ENCODE measurements at regions not wholly inside any gene's neighbourhood (a gene's known extent, or its start where the extent isn't known, plus 50 kb on each side); places are given as distances from the start of the nearest gene placed in this dataset.
"Not testable (repeated sequence)": the region's sequence is repeated elsewhere in the genome, so short reads cannot be mapped to it uniquely, and the experiment has no call there.

DNA sequence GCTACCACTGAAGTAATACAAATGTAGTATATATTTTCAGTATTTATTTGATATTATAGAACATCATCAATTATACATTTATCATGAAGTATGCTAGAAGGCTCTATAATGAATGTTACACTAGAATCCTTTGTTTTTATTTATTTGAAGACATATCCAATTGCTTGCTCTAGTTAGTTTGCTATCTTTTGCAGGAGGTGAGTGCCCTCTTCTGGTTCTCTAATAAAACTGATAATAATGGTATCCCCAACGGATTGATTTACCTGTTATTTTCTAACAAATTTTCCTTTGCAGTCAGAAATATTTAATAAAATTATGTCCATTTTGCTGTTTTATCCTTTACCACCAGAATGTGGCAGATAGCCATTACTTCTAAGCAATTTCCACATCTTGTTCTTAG, 274.3 kb upstream of the TACR3 start:
- ATAC-seq, result no peak

DNA sequence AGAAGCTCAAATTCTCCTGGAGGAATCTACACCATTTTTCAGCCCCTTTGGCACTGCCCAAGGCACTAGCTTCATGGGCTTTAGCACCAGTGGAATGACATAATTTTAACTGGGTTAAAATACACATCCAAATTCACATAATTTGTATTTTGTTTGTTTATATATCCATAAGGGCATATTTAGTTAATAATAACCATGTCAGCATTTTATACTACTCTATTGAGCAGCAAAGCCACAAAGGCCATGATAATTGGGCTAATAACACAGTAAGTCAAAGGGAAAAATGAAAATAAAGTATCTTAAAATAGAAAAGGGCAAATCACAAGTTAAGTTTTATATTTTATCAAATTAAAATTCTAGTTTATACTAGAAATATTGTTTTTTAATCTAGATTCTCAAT, 262.7 kb upstream of the TACR3 start:
- no peak for ATAC-seq

DNA sequence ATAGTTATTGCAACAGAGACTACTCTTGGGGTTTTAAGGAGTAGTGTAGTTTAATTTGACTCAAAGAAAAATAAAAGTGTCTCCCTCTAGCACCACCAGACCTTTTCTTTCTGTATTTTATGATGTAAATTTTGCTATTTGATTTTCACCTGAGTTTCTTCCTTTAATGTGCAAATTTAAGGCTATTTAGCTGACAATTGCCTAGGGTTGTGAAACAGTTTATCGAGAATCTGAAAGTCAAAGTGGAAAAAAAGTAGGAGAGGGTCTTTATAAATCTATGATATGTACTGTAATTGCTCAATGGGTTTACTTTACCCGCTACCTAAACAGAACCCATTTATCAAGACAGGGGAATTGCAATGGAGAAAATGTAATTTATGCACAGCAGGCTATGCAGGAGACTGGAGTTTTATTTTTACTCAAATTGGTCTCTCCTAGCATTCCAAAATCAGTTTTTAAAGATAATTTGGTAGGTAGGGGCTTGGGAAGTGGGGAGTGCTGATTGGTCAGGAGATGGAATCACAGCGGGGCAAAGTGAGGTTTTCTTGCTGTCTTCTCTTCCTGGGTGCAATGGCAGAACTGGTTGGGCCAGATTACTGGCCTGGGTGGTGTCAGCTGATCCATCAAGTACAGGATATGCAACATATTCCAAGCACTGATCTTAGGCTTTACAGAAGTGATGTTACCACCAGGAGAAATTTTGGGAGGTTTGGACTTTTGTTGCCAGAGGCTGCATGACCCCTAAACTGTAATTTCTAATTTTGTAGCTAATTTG, 228.6 kb upstream of the TACR3 start:
- ATAC-seq, result peak; percentile 50

DNA sequence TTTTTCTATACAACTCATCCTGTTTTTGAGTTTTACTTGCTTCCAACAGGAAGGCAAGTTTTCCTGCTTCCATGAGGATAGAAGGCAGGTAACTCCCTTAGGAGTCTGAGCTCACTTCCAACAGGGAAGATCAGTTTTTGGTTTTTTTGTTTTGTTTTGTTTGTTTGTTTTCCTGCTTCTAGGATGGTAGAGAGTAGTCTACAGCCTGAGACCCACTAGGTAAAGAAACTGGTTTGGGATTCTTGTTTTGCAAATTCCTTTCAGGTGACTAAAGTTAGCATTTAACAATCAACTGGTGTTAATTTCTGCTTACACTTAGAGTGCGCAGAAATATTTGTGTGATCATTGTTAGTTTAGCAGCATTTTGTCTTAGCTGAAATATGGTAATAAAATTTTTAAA, 227.8 kb upstream of the TACR3 start:
- ATAC-seq, result no peak

DNA sequence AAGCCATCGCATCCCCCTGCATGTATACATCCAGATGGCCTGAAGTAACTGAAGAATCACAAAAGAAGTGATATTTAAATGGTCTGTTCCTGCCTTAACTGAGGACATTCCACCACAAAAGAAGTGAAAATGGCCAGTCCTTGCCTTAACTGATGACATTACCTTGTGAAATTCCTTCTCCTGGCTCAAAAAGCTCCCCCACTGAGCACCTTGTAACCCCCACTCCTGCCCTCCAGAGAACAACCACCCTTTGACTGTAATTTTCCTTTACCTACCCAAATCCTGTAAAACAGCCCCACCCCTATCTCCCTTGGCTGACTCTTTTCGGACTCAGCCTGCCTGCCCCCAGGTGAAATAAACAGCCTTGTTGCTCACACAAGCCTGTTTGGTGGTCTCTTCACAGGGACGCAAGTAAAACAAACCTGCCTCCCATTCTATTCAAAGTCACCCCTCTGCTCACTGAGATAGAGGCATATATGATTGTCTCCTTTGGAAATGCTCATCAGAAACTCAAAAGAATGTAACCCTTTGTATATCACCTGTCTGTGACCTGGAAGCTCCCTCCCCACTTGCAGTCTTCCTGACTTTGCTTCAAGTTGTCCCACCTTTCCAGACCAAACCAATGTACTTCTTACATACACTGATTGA, 227.0 kb upstream of the TACR3 start:
- ATAC-seq, result not testable (repeated sequence)

DNA sequence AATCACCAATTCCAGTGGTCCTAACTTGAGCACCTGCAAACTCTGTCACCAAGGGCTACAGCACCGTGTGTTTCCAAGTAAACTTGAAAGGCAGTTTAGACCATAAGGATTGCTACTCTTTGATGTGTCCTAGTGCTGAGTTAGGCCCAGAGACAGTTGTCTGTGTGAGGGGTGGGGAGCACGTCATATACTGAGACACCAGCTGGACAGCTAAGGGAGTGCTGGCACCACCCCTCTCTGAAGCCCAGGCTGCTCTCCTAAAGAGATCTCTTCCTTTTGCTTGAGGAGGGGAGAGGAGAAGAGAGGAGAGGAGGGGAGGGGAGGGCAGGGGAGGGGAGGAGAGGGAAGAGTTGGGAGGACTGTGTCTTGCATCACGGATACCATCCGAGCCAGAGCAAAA, 218.7 kb upstream of the TACR3 start:
- no peak for ATAC-seq

DNA sequence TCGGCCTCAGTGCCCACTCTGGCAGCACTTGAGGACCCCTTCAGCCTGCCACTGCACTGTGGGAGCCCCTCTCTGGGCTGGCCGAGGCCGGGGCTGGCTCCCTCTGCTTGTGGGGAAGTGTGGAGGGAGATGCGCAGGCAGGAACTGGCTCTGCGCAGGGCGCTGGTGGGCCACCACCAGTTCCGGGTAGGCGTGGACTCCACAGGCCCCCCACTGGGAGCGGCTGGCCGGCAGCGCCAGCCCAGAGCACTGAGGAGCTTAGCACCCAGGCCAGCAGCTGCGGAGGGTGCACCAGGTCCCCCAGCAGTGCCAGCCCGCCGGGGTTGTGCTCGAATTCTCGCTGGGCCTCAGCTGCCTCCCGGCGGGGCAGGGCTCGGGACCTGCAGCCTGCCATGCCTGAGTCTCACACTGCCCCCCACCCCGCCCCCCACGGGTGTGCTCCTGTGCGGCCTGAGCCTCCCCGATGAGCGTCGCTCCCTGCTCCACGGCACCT, 216.9 kb upstream of the TACR3 start:
- no peak for ATAC-seq

DNA sequence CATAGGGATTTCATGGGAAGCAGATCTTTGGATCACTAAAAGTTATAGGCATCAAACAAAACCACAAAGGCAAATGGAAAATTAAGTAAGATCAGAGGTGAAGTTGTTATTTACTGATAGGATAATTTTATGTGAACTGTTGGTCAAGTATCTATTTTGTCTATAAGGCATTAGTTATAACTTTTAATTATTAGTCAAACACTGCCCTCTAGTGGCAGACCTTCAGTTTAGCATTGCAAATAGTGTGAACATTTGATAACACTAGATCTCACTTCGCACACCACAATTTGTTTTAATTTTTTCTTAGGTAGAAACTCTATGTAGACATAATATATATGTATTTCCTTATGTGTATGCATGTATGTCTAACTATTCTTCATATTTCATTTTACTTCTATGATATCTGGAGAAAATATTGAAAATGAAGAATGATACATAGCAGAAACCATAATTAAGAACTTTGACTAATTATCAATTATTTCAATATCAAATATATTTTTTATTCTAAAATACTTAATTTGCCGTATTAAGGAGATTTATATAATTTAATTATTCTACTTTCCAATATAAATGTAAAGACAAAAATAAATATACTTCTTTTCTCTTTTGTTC, 214.5 kb upstream of the TACR3 start:
- ATAC-seq, result no peak

DNA sequence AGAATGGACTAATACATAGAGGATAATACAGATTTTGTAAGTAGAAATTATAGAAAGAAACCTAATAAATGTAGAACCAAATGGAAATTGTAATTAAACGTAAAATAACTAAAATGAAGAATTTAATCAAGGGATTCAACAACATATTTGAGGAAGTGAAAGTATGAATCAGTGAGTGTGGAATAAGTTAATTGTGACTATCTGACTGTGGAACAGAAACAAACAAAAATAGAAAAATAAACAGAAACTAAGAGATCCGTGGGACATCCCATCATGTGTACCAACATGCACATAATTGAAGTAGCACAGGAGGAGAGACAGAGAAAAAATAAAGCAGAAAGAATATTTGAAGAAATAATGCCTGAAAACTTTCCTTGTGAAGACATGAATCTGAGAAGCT, 208.6 kb upstream of the TACR3 start:
- no peak for ATAC-seq

DNA sequence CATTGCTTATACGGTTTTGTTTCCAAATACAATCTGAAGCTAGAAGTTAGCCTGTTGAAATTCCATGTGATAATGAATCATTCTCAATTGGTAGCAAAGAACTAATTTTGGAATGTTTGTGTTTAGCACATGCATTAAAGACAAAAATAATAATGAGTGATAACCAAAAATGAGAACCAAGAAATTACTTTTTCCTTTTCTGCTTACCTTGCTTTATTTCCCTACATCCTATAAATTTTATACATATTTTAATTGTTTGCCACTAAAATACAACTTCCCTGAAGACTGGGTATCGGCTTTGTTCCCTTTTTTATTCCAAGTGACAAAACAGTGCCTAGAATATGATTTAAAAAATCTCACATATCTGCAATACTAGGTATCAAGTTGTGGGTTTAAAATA, 203.8 kb upstream of the TACR3 start:
- no peak for ATAC-seq

DNA sequence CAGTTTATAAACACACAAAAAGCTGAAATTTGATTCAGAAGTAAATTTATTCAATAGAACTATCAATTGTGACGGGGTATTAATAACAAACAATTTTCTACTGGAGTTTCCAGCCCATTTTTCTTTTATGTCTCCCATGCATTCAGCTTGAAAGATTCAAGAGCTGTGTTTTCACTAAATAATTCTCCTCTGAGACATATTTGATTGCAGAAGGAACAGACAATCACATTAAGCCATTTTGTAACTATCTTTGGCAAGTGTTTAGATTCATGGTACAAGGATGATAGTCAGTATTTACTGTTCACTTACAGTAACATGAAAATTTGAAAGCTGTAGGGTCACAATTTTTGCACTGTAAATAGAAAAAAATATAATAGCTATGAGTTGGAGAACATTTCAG, 198.4 kb upstream of the TACR3 start:
- no peak for ATAC-seq

DNA sequence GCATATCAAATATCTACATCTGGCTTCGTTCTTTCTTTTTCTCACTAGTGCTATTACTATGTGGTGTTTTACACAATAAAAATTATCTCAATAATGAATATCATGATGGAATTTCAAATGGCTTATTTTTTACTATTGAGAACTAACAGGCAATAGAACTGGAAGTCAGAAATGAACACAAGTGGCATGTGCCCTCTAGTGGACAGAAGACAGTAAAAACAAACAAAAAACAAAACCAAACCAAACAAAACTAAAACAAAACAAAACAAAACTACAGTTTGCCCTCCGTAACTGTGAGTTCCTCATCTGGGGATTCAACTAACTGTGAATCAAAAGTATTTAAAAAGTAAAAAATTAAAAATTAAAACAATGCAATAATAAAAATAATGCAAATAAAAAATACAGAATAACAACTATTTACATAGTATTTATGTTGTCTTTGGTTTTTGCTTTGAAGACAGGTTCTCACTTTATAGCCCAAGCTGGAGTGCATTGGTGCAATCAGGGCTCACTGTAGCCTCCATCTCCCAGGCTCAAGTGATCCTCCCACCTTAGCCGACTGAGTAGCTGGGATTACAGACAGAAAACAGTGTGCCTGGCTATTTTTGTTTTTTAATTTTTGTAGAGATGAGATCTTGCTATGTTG, 195.6 kb upstream of the TACR3 start:
- ATAC-seq, result no peak

DNA sequence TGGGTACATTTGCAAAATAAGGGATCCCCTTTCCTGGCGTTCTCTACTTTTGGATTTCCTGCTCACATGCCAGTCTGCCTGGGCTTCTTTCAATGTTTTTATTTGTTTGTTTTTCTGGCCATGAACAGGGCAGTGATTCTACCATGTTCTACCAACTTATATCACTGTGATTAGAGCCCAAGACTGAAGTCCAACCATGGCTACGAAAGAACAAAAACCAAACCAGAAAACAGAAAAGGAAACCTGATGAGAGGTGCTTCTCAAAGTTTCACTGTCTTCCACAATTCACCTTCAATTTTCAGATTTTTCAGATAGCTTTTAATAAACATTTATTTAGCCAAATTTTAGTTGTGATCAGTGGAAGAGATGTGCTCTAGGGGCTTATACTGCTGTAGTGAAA, 187.6 kb upstream of the TACR3 start:
- no peak for ATAC-seq

DNA sequence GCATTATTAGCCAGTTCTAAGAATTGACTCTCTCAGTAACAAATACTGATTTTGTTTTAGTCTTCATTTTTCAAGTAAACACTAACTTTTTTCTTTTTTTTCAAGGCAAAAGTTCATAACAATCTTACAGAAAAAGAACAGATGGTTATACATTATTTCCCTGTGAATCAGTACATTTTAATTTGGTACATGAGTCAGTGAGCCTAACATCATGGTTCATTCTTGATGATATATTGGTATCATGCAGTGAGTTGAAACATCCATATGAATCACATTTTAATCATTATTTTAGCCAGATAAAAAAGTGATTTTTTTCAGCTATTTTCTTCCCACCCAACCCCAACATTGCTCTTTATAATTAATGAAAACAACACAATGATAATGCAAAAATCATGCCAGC, 184.3 kb upstream of the TACR3 start:
- no peak for ATAC-seq

DNA sequence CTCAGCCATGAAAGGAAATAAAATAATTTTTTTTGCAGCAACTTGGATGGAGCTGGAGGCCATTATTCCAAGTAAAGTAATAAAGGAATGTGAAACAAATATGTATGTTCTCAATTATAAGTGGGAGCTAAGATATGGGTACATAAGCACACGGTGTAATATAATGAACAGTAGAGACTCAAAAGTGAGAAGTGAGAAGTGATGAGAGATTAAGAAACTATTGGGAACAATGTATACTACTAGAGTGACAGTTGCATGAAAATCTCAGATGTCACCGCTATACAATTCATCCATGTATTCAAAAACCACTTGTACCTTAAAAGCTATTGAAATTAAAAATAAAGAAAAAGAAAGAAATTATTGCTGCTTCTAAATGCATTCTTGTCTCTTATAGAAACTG, 182.9 kb upstream of the TACR3 start:
- ATAC-seq, result no peak

DNA sequence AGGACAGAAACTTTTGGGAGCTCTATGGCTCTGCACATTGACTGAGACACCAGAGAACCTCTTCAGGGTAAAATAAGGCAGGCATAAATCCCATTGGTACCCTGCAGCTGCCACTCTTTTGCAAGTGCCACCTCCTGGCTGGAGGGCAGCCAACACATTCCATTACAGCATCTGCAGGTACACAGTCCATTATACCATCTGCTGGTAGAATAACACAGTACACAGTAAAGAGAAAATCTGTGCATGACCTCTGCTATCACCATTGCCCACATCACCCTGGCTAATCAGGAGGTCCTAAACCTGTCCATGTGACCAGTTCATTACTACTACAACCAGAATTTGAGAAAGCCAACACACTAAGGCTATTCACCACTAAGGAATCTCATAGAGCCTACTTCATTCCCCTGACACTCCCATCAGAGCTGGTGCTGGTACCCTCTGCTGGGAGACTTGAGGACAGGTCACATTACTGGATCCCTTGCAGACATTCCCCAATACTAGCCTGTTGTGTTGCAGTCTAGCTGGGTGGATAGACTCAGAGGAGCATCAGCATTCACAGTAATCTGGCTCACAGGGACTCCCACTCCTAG, 176.2 kb upstream of the TACR3 start:
- ATAC-seq, result no peak

DNA sequence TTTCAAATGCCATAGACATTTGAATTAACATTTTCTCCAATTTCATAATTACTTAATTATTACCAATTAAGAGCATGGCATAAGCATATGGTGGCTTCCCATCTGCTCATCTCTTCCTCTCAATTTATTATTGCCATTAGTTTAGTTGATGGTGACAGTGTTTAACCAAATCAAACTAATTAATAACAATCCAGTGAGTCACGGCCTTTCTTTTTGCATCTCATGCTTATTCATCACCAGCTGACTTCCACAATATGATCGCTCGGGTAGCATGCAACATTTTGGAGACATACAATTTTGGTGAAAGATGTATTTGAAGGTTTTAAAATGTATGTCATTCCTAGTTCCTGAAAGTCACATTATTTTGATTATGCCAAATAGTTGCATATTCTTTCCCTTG, 172.8 kb upstream of the TACR3 start:
- ATAC-seq, result no peak

DNA sequence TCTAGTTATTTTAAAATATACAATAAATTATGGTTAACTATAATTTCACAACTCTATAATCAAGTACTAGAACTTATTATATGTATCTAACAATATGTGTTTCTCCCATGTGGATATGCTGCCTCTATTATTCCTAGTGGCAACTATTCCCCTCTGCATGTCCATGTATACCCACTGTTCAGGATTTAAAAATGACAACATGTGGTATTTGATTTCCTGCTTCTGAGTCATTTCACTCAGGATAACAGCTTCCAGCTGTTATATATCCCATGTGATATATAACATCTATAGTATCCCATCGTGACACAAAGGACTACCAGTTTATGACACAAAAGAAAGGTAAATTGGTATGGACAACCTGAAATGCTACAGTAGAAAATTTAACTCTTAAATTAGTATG, 167.4 kb upstream of the TACR3 start:
- no peak for ATAC-seq

DNA sequence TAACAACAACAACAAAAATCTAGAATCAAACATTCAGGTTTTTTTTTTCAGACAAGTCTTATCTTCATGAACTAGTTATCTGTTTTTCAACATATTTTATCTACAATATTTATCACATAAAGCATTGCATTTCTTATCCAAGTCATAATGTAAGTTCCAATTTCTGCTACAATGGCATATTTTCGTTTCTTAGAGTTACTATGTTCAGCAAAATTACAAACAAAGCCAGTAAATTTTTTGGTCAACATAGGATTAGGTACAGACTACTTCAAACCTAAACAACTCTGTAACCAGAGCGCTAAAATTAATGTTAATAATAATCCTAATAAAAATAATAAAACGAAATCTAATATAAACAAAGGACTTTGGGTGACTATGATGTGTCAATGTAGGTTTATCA, 165.4 kb upstream of the TACR3 start:
- ATAC-seq, result no peak

DNA sequence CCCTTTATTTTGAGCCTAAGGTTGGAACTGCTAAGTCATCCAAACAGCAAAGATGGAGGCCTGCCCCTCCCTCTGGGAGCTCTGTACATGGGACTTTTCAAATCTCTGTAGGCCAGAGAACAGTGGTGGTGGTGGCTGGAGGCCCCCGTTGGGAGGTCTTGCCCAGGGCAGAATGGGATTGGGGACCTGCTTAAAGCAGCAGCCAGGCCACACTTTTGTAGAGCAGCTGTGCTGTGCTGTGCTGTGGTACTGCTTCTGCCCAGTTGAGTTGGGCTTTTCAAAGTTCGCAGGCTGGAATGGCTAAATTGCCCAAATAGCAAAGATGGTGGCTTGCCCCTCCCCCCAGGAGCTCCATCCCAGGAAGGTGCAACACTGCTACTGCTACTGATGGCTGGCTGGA, 147.5 kb upstream of the TACR3 start:
- ATAC-seq, result no peak

DNA sequence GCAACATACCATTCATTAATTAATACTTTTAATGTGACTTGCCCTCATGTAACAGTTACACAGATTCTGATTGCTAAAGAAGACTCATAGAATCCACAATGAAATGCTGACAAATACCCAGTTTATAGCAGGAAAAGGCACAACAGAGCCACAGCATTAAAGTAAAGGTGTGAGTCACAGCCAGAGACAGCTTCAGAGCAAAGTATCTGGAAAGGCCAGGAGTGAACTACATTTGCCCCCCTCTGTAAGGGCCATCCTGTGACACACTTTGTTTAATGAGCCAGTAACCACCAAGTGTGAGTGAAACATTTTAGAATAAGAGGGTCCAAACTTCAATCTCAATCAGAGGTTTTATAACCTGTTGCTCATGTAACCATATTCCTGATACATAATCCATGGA, 133.8 kb upstream of the TACR3 start:
- ATAC-seq, result no peak

DNA sequence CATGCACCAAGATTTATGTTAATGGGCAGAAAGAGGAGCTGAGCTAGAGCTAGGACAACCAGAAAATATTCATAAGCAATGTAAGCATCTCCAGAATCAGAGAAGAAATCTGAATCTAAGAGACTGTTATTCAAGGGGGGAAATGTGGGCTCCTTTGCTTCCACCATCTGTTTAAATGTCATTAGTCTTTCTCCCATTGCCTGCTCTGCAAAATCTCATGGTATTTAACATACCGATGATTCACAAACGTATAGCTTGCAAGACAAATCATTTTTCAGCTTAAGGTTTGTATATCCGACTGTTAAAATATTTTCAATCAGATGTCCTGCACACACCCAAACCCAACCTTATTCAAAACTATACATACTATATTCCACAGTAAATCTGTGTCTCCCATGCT, 133.4 kb upstream of the TACR3 start:
- ATAC-seq, result no peak

DNA sequence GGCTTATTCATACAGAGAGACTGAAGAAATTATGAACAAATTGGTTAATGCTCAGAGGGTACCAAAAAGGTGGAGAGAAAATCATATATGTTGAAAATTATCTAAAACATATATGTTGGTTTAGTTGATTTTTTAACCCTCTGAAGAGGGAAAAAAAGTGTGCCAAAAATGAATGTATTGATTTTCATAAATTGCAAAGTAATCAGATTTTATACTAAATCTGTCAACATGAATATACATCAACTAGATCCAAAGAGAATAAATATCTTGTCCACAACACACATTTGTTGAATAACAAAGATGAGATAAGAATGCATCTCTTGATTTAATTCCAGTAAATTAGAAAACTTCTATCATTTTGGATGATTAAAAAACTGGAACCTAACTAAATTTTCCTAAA, 125.3 kb upstream of the TACR3 start:
- no peak for ATAC-seq
